AG10803 (cell line): ENCODE measurements at regions not wholly inside any gene's neighbourhood (a gene's known extent, or its start where the extent isn't known, plus 50 kb on each side); places are given as distances from the start of the nearest gene placed in this dataset.
"Not testable (repeated sequence)": the region's sequence is repeated elsewhere in the genome, so short reads cannot be mapped to it uniquely, and the experiment has no call there.

Experiments
- DNase-seq: peaks from one replicate; pipeline ENCODE4 v3.0.0; 2010; ENCODE audit warnings: low read depth
- H3K4me3 ChIP-seq: 2 replicates; pipeline ENCODE4 v1.5.1; 2011; ENCODE audit warnings: mild to moderate bottlenecking, low read length, control low read depth
- TF ChIP-seq, protein P1 (sequence below): conservative IDR thresholded peaks from 2 replicates; pipeline ENCODE4 v1.5.1; 2011; ENCODE audit warnings: mild to moderate bottlenecking, low read length, control low read depth, inconsistent platforms

DNA sequence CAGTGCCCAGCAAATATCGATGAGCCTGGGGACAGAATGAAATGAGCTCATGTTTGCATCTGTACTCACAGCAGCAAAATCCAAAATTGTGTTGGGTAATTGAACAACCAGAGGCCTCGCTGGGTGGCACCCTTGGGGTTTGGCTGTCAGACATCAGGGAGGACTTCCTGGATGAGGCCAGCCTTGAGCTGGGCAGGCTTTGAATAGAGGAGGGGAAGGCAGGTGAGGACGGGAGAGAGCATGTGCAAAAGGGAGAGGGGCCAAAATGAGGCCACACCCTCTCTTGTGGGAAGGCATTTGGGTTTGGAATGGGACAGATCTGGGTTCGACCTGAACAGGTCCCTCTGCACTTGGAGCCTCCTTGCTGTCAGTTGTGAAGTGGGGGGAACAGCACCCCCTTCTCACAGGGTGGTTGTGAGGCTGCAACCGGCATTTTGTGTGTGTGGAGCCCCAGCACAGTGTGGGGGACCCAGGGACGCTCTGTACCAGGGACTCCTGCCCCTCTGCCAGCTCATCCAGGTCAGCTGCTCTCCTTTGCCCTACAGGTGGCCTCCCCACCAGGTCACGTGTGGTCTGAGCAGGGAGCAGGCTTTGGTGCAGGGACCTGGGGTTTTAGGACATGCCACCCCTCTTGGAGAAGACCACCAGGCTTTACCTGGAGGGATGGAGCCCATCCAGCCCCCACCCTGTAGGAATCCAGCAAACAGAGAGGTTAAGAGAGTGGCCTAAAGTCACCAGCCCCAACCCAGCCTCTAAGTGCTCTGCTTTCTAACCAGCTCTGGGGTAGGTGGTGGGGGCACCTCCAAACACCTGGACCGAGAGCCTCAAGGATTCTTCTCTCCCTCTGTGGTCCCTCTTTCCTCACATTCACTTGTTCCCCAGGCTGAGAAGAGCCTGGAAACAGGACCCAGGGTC lies 521.8 kb downstream of the PTPRU start:
- H3K4me3 ChIP-seq: no peak overlapping the region
- TF ChIP-seq, protein P1, sequence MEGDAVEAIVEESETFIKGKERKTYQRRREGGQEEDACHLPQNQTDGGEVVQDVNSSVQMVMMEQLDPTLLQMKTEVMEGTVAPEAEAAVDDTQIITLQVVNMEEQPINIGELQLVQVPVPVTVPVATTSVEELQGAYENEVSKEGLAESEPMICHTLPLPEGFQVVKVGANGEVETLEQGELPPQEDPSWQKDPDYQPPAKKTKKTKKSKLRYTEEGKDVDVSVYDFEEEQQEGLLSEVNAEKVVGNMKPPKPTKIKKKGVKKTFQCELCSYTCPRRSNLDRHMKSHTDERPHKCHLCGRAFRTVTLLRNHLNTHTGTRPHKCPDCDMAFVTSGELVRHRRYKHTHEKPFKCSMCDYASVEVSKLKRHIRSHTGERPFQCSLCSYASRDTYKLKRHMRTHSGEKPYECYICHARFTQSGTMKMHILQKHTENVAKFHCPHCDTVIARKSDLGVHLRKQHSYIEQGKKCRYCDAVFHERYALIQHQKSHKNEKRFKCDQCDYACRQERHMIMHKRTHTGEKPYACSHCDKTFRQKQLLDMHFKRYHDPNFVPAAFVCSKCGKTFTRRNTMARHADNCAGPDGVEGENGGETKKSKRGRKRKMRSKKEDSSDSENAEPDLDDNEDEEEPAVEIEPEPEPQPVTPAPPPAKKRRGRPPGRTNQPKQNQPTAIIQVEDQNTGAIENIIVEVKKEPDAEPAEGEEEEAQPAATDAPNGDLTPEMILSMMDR: no peak
- no peak for DNase-seq

DNA sequence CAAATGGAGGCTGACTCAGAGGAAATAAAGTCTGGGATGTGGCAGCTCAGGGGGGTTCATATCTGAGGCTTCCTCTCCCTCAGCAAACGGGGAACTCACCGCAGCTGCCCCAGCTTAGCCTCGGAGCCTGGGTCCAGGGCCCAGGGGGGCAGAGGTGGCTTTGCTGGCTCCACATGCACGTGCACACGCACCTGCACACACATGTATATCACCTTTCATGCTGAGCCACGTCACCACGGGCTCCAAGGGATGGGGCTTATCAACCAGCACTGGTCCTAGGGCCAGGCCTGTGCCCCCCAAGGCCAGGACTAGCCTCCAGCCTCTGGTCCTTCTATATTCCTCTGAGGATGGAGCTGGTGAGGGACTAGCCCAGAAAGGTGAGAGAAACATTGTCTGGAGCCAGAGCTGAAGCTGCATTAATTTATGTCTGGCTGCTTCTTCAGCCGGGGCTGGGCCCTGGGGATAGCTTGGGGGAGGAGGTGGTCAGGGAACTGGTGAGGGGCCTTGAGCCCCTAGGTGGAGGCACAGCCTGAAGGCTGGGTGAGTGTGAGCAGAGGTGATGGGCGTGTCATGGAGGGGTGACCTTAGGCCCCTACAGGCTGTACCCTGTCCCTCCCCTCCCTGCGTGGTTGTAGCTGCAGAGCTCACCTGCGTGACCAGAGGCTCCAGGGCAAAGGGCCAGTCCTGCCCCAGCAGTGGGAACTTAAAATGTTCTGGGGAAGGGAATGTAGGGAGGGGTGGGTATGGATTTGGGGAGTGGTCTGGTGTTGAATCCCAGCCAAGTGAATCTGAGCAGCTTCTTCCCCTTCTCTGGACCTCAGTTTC lies 520.8 kb downstream of the PTPRU start:
- TF ChIP-seq, protein P1: no peak
- DNase-seq: no peak

DNA sequence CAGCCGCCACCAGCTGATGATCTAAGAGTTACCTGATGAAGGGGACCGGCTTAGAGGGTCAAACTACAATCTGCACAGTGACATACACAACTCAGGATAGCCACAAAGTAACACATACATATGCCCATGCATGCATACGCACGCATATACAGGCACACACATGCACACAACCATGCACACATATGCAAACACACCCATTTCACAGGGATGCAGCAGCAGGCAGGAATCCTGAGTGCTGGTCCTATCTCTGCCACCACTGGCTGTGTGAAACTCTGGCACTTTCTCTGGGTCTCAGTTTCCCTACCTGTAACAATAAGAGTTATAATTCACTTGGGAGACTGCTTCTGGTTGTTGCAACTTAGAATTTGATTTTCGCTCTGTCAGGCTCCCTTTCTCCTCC lies 520.2 kb downstream of the PTPRU start:
- TF ChIP-seq, protein P1: no peak
- DNase-seq: no peak
- no peak overlapping the region for H3K4me3 ChIP-seq

More for the DNA sequence above, 520.8 kb downstream of the PTPRU start:
- H3K4me3 ChIP-seq: no peak overlapping the region

DNA sequence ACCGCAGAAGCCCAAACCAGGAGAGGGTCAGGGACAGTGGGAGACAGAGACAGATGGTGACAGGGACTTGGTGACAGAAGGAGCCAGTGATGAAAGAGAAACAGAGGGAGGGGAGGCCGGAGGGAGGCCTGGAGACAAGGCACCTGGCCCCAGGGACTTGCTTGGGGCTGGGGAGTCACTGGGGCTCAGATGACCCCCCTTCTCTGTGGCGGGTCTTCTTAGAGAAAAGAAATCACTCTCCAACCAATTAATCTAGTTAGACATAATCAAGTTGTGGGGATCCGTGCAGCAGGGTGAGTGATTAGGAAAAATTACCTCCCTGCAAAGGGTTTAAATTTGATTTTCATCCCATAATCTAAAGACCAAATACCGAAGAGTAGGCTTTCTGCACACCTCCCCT lies 519.8 kb downstream of the PTPRU start:
- no peak for DNase-seq
- no peak overlapping the region for H3K4me3 ChIP-seq
- TF ChIP-seq, protein P1: no peak

DNA sequence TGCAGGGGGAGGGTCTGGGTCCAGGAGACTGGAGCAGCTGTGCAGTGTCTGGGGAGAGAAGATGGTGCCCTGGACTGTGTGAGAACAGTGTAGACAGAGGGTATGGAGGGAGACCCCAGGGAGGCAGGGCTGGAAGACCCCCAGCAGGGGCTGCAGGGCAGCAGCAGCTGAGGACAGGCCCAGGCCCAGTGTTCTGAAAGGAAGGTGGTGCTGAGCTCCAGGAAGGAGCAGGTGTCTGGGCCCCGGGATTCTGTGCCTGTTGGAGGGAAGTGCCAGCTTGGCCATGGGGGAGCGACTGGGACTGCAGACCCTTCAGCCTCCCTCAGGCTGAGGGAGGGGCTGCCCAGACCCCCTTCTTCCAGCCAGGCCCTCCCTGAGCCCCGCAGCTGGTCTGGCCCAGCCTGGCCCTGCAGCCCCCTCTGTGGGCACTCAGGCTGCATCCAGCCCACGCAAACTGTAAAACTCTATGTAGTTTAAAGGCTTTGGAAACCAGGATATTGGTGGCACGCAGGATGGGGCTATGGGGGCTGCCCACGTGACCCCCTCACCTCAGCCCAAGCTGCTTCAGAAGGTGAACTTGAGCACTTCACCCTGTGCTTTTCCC lies 519.2 kb downstream of the PTPRU start:
- DNase-seq: not testable (repeated sequence)

DNA sequence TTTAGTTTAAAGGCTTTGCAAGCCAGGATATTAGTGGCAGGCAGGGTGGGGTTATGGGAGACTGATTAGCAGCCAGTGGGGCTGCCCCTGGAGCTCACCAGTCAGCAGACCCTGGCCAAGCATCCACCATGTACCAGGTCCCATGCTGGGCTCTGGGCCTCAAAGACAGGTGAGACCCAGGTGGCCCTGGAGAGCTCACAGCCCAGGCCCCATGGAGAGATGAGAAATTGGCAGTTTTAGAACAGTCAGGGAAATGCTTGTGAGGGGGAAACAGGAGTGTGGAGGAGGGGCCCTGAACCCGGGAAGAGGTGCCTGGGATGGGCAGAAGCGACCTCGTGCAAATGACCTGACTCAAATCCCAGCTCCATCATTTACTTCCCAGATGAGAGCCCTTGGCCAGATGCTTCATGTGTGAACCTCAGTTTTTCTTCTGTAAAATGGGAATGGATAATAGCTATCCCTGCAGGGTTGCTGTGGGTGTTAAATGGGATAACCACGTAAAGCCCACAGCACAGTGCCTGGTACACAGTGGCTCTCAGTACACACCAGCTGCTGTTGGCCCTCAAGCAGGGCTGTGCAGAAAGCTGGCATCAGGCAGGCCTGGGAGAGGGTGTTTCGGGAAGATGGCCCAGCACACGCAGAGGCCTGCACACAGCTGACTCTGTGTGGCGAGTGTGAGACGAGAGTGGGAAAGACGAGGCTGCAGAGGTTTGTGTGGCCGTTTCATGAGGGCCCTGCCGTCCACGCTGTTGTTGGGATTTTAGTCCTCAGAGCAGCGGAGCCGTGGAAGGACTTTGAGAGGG lies 518.5 kb downstream of the PTPRU start:
- no peak for DNase-seq
- TF ChIP-seq, protein P1: no peak
- H3K4me3 ChIP-seq: no peak overlapping the region

More for the DNA sequence above, 519.2 kb downstream of the PTPRU start:
- H3K4me3 ChIP-seq: not testable (repeated sequence)
